DMS53 treated with DMSO at 0.1 percent for 48 hours (cell line): ENCODE measurements at regions not wholly inside any gene's neighbourhood (a gene's known extent, or its start where the extent isn't known, plus 50 kb on each side); places are given as distances from the start of the nearest gene placed in this dataset.
"Not testable (repeated sequence)": the region's sequence is repeated elsewhere in the genome, so short reads cannot be mapped to it uniquely, and the experiment has no call there.

Experiments used
- DNase-seq: peaks from one replicate; lab custom pipeline; 2025; ENCODE audit not compliant: unreplicated experiment; lab: John Stamatoyannopoulos, UW

DNA sequence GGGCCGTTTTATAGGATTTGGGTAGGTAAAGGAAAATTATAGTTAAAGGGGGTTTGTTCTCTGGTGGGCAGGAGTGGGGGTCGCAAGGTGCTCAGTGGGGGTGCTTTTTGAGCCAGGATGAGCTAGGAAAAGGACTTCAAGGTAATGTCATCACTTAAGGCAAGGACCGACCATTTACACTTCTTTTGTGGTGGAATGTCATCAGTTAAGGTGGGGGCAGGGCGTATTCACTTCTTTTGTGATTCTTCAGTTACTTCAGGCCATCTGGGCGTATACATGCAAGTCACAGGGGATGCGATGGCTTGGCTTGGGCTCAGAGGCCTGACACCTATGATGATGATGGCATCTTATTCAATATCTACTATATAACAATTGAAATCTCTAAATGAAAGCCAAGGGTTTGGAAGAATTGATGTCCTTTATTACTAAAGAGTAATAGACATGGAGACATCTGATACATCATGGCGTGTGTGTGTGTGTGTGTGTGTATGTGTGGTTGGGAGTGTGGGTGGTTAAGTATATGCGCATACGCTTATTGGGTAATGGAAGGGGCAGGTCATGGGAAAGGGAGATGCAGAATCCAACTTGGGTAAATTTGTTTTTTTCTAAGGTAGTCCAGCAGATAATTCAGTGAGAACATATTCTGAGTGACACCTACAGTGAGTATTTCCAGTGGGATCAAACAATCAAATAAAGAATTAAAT lies 236.9 kb upstream of the DUSP10 start:
- DNase-seq: not testable (repeated sequence)

DNA sequence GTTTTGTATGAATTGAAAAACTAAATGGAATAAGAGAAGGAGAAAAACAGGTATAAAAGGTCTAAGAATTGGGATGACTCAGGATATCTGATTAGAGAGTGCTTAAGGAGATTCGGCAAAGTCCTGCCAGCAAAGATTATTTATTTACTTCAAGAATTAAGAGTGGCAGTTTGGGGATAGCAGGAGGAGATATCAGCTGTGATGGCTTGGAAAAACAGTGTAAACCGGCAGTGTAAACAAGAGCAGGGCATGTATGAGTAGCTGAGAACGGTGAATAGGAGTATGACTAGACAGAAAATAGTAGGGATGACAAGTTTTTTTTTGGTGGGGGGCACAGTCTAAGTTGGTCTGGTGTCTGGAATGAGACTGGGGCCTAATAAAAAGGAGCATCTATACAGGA lies 231.9 kb upstream of the DUSP10 start:
- DNase-seq: not testable (repeated sequence)

DNA sequence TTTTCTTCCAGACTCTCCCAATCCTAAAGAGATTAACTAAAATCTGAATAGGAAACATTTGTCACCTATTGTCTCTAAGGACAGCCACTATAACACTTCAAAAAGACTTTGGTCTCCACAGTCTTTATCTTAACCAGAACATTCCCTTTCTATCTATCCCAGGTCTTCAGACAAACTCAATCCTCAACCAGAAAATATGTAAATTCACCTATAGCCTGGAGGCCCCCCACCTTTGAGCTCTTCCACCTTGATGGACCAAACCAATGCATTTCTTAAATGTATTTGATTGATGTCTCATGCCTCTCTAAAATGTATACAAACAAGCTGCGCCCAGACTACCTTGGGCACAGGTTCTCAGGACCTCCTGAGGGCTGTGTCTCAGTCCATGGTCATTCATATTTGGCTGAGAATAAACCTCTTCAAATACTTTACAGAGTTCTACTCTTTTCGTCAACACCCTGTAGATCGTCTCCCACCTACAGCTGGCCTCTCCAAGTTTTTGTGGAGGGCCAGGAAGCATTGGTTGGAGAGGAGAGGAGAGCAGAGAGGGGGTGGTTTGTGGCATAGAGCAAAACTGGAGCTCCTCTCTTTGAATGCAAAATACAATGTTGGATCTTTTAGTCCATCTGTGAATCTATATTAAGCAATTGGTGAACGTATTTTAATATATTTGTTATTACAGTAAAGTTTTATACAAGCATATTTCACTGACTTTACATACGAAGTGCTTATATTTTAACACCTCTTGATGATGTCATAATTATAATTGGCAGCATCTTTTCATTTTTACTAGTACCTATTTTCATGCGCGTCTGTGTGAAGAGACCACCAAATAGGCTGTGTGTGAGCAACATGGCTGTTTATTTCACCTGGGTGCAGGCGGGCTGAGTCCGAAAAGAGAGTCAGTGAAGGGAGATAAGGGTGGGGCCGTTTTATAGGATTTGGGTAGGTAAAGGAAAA lies 230.7 kb upstream of the DUSP10 start:
- no peak for DNase-seq

DNA sequence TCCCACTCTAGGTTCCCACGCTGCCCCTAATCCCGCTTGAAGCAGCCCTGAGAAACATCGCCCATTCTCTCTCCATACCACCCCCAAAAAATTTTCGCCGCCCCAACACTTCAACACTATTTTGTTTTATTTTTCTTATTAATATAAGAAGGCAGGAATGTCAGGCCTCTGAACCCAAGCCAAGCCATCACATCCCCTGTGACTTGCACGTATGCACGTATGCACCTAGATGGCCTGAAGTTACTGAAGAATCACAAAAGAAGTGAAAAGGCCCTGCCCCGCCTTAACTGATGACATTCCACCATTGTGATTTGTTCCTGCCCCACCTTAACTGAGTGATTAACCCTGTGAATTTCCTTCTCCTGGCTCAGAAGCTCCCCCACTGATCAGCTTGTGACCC lies 229.1 kb upstream of the DUSP10 start:
- not testable (repeated sequence) for DNase-seq

DNA sequence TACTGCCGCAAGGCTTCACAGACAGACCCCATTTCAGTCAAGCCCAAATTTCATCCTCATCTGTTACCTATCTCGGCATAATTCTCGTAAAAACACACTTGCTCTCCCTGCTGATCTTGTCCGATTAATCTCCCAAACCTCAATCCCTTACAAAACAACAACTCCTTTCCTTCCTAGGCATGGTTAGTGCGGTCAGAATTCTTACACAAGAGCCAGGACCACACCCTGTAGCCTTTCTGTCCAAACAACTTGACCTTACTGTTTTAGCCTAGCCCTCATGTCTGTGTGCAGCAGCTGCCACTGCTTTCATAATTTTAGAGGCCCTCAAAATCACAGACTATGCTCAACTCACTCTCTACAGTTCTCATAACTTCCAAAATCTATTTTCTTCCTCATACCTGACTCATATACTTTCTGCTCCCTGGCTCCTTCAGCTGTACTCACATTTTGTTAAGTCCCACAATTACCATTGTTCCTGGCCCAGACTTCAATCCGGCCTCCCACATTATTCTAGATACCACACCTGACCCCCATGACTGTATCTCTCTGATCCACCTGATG lies 227.5 kb upstream of the DUSP10 start:
- DNase-seq: not testable (repeated sequence)

DNA sequence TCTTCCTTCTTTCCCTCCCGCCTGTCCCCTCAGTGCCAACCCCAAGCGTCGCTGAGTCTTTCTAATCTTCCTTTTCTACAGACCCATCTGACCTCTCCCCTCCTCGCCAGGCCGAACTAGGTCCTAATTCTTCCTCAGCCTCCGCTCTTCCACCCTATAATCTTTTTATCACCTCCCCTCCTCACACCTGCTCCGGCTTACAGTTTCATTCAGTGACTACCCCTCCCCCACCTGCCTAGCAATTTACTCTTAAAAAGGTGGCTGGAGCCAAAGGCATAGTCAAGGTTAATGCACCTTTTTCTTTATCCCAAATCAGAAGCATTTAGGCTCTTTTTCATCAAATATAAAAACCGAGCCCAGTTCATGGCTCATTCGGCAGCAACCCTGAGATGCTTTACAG lies 225.6 kb upstream of the DUSP10 start:
- not testable (repeated sequence) for DNase-seq

DNA sequence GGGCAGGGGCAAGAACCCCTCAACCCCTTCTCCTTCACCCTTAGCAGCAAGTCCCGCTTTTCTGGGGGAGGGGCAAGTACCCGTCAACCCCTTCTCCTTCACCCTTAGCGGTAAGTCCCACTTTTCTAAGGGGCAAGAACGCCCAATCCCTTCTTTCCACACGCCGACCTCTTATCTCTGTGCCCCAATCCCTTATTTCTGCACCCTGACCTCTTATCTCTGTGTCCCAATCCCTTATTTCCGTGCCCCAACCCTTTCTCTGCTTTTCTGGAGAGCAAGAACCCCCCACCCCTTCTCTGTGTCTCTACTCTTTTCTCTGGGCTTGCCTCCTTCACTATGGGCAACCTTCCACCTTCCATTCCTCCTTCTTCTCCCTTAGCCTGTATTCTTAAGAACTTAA lies 225.0 kb upstream of the DUSP10 start:
- DNase-seq: not testable (repeated sequence)

DNA sequence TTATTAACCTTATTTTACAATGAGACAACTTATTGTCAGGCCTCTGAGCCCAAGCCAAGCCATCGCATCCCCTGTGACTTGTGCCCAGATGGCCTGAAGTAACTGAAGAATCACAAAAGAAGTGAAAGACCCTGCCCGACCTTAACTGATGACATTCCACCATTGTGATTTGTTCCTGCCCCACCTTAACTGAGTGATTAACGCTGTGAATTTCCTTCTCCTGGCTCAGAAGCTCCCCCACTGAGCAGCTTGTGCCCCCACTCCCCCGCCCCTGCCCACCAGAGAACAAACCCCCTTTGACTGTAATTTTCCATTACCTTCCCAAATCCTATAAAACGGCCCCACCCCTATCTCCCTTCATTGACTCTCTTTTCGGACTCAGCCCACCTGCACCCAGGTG lies 224.0 kb upstream of the DUSP10 start:
- DNase-seq: not testable (repeated sequence)

DNA sequence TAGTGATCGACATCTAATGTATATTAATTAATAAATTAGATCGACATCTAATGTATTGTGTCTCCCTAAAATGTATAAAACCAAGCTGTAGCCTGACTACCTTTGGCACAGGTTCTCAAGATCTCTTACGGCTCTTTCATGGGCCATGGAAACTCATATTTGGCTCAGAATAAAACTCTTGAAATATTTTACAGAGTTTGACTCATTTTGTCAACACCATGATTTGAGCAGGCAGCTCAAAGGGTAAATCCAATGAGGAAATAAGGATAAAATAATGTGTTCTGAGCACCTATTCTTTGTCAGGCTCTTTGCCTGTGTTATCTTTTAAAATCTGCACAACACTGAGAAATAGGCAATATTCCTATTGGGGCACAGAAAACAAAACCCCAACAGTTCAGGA lies 223.4 kb upstream of the DUSP10 start:
- DNase-seq: peak; percentile 23

DNA sequence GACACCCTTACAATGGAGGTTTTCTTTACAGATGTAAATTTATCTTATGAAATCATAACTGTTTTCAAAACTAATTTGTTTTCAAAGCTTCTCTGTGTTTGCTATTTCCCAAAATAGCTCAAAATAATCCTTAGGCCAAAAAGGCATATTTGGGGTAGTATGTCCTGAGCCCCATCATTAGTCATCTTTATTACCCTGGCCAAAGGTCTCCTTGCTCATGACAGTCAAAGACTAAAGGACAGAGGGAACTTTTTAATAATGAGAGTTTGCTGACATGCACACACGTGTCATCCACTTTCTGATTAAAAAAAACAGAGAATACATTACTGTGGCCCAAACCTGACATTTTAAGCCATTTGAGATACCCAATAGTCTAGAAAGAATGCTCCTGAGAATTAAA lies 221.9 kb upstream of the DUSP10 start:
- DNase-seq: no peak

DNA sequence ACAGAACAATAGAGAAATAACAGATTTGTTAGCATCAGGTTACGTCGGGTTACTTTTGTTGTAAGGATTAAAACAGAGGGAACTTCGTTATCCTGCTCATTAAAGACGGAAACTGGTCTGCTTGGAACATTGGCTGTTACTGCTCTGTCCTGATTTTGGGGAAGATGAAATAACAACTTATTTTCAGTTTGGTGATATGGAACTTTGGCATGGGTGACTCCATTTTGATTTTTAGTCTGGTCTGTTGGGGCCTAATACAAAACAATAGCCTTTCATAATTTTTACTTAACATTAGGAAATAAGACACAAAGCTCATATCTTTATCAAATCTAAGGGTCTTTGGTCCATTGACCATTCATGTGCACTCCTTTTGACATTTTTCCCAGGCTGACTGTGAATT lies 220.5 kb upstream of the DUSP10 start:
- DNase-seq: no peak

DNA sequence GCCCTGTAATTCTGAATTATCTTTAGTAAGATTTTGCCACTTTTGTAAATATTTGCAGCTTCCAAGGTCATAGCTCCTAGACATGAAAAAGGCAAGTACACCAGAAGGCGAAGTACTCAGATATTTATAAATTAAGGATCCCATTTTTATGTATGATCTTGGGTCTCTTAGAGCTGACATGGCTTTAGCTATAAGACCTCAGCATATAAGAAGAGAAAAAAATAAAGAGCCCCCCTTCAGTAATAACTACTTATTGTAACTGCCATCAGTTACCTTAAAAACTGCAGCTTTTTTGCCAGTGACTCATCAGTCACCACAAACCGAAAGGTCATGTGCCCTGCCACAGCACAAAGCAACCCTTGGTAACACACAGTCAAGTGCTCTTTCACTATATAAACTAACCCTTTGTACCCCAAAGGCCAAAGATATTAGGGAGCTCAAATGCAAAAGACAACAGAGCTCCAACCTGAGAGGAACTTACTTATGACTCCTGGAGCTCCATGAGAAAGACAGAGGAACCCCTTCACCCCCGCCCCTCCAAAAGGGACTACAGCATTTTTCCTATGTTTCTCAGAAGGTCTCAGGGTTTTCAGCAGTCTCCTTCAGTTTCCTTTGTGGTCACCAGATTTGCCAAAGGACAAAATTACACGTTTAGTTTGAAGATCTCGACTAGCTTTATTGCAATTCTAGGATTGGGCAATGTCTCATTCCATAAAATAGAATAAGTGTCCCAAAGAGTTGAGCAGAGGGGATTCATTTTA lies 219.8 kb upstream of the DUSP10 start:
- DNase-seq: peak; percentile 57

DNA sequence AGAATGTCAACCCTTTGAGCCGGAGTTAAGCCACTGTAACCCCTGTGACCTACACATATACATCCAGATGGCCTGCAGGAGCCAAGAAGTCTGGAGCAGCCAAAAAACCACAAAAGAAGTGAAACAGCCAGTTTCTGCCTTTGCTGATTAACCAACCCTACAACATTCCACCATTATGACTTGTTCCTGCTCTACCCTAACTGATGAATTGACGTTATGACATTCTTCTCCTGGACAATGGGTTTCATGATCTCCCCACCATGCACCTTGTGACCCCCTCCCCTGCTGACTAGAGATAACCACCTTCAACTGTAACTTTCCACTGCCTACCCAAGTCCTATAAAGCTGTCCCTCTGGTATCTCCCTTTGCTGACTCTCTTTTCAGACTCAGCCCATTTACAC lies 216.3 kb upstream of the DUSP10 start:
- not testable (repeated sequence) for DNase-seq

DNA sequence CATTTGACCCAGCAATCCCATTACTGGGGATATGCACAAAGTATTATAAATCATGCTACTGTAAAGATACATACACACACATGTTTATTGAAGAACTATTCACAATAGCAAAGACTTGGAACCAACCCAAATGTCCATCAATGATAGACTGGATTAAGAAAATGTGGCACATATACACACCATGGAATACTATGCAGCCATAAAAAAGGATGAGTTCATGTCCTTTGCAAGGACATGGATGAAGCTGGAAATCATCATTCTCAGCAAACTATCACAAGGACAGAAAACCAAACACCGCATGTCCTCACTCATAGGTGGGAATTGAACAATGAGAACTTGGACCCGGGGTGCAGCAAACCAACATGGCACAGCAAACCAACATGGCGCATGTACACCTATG lies 215.5 kb upstream of the DUSP10 start:
- DNase-seq: not testable (repeated sequence)

DNA sequence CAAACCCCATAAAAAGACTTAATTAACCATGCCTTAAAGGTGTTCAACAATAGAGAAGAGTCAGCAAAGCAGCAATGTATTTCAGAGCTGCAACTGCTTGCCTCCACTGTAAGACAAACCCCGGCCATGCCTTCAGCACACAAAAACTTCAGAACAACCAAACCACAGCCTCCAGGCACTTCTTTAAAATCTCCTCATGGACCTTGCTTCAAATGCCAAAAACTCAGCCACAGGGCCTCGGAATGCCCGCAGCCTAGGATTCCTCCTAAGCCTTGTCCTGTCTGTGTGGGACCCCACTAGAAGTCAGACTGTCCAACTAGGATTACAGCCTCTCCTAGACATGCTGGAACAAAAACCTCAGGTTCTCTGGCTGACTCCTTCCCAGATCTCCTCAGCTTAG lies 208.1 kb upstream of the DUSP10 start:
- no peak for DNase-seq

DNA sequence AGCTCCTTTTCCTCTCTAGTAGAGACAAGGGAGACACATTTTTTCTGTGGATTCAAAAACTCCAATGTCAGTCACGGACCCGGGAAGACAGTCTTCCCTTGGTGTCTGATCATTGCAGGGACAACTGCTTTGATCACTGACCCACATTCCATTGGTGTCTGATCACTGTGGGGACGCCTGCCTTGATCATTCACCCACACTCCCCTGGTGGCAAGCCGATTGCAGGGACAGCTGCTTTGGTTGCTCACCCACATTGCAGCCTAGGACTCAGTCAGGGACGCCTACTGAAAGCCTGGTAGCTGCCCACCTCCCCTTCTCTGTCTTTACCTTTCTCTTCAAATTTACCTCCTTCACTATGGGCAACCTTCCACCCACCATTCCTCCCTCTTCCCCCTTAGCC lies 206.6 kb upstream of the DUSP10 start:
- DNase-seq: no peak

DNA sequence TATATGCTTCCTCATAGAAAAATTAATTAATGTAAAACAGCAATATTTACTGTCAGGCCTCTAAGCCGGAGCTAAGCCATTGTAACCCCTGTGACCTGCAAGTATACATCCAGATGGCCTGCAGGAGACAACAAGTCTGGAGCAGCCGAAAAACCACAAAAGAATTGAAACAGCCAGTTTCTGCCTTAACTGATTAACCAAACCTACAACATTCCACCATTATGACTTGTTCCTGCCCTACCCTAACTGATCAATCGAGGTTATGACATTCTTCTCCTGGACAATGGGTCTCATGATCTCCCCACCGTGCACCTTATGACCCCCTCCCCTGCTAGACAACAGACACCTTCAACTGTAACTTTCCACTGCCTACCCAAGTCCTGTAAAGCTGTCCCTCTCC lies 205.8 kb upstream of the DUSP10 start:
- DNase-seq: no peak

DNA sequence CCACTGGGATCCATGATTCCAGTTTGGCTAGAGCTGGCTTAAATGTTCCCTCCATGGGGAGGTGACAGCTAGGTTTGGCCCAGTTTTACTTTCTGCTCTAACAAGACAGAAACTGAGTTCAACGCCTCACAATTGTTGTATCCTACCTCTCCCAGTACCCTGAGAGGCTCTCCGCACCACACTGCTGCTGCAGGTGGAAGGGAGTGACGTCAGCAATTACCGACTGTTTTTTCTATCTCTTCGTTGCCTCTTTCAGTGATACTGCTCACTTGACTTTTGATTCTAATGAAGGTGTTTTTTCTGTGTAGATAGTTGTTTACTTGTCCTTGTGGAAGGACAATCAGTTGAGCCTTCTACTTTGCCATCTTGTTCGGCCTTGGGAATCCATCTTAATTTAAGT lies 204.9 kb upstream of the DUSP10 start:
- DNase-seq: no peak

DNA sequence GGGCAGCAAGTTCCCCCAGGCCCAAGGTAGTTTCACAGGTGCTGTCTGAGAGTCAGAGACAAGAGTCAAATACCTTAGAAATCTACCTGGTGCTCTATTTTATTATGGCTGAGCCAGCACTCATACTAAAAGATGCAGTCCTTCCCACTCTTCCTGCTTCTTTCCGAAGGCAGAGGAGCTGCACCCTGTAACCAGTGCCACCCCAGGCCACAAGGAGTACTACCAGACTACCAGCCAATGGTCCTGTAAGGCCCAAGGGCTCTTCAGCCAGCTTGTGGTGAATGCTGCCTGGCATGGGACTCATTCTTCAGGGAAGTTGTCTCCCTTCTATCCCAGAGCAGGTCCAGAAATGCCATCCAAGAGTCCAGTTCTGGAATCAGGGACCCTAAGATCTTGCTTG lies 203.8 kb upstream of the DUSP10 start:
- DNase-seq: no peak

DNA sequence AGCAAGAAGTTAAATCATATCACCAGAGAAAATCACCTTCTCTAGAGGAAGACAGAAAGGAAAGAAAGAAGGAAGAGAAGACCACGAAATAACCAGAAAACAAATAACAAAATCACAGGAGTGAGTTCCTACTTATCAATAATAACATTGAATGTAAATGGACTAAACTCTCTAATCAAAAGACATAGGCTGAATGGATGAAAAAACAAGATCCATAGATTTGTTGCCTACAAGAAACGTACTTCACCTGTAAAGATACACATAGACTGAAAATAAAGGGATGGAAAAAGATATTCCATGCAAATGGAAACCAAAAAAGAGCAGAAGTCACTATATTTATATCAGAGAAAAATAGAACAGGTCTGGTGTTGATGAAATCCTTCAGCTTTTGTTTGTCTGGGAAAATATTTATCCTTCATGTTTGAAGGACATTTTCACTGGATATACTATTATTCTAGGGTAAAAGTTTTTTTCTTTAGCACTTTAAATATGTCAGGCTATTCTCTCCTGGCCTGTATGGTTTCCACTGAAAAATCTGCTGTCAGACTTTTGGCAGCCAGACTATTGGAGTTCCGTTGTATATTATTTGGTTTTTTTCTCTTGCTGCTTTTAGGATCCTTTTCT lies 202.5 kb upstream of the DUSP10 start:
- DNase-seq: no peak

DNA sequence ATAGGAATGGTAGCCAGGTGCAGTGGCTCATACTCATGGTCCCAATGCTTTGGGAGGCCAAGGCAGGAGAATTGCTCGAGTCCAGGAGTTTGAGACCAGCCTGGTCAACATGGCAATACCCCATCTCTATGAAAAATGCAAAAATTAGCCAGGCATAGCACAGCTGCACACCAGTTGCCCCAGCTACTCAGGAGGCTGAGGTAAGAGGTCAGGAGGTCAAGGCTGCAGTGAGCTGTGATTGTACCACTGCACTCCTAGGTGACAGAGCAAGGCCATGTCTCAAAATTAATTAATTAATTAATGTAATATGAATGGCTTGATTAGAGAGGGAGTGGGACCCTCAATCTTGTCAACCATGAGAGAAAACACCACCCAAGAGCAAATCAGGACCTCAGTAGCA lies 198.7 kb upstream of the DUSP10 start:
- DNase-seq: no peak
